ENCODE measurements at regions not wholly inside any gene's neighbourhood (a gene's known extent, or its start where the extent isn't known, plus 50 kb on each side); places are given as distances from the start of the nearest gene placed in this dataset.
"Not testable (repeated sequence)": the region's sequence is repeated elsewhere in the genome, so short reads cannot be mapped to it uniquely, and the experiment has no call there.

DNA sequence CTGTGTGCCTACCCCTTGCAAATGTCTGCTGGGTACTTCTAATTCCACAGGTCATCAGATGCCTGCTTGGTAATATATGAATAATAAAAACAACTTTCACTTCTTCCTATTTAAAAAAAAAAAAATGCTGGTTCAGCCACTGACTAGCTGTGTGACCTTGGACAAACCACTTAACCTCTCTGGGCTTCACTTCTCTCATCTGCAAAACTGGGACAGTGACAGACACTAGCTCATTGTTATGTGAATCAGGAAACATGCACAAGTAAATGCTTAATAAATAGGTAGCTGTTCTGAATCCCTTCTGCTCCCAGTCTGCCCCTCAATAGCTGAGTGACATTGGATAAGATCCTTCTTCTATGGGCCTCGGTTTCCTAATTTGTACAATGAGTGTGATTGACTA is 62.6 kb upstream of the HAND1 start:
- no peak overlapping the region for H3K4me3 ChIP-seq (ENCODE audit: low read depth, low read length)
- no peak for DNase-seq (ENCODE audit: low read depth)
- no peak for TF ChIP-seq CTCF (IDR thresholded peaks at IDR 0.05; ENCODE audit: control insufficient read depth, extremely low read depth, insufficient read depth)

- TF ChIP-seq CTCF (IDR thresholded peaks at IDR 0.05; ENCODE audit: control insufficient read depth, extremely low read depth, insufficient read depth) = no peak
- no peak for DNase-seq (ENCODE audit: low read depth)
- H3K4me3 ChIP-seq (ENCODE audit: low read depth, low read length) = no peak overlapping the region
Measured at GRCh38 chr5:154538492-154538891, 60.5 kb upstream of the HAND1 start.

GRCh38 chr5:154536439-154536838 is 58.4 kb upstream of the HAND1 start:
- not testable (repeated sequence) for DNase-seq (ENCODE audit: low read depth); H3K4me3 ChIP-seq (ENCODE audit: low read depth, low read length)

DNA sequence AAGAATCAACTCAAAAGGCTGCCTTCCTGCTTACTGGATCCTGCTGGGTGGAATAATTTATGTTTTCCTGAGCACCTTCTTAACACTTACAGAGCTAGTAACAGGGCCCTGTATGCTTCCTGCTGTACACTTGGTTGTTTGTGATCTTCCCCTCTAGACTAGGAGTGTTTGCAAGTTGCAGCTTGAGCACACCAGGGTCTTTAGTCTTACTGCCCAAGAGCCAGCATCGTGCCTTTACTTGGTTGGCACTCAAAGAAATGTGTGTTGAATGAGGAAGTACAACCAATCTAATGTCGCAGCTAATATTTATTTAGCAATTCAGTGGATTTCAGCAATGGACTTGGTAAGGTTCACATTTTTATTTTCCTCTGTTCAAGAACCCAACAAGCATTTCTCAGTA is 57.5 kb upstream of the HAND1 start:
- DNase-seq (ENCODE audit: low read depth) = no peak
- TF ChIP-seq CTCF (IDR thresholded peaks at IDR 0.05; ENCODE audit: control insufficient read depth, extremely low read depth, insufficient read depth) = no peak
- no peak overlapping the region for H3K4me3 ChIP-seq (ENCODE audit: low read depth, low read length)

DNA sequence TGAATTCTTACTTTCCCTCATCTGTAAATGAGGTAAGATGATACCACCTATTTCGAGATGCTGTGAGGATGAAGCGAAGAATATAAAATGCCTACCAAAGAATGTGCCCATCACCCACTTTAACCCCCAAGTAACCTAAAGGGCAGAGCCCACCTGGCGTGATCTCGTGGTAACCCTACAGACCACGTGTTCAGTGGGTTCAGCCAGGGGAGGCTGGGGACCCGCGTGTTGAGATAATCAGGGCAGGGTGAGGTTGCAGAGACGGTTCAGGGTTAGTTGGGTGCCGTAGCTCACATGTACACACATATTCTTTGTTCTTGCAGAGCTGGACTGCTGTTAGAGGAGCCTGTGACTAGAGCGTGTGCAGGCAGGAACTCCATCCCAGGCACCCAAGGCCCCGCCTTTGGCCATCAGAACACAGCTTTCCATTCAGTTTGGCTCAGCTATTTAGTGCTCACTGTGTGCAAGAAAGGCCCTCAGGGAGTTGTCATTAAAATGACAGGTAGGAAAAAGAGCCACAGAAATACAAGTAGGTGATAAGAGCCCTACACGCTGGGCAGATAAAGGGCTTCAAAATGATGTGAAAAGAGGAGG is 56.5 kb upstream of the HAND1 start:
- no peak overlapping the region for H3K4me3 ChIP-seq (ENCODE audit: low read depth, low read length)
- no peak for TF ChIP-seq CTCF (IDR thresholded peaks at IDR 0.05; ENCODE audit: control insufficient read depth, extremely low read depth, insufficient read depth)
- DNase-seq (ENCODE audit: low read depth) = no peak

DNA sequence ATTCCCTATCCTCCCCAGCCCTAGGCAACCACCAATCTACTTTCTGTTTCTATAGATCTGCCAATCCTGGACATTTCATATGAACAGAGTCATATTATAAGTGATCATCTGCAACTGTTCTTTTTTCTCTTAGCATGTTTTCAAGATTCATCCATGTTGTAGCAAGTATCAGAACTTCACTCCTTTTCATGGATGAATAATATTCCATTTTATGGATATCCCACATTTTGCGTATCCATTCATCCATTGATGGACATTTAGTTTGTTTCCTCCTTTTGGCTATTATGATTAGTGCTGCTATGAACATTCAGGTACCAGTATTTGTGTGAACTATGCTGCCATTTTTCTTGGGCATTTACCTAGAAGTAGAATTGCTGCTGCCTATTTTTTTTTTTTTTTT is 51.3 kb upstream of the HAND1 start:
- TF ChIP-seq CTCF (IDR thresholded peaks at IDR 0.05; ENCODE audit: control insufficient read depth, extremely low read depth, insufficient read depth) = no peak
- H3K4me3 ChIP-seq (ENCODE audit: low read depth, low read length) = no peak overlapping the region
- DNase-seq (ENCODE audit: low read depth) = no peak

DNA sequence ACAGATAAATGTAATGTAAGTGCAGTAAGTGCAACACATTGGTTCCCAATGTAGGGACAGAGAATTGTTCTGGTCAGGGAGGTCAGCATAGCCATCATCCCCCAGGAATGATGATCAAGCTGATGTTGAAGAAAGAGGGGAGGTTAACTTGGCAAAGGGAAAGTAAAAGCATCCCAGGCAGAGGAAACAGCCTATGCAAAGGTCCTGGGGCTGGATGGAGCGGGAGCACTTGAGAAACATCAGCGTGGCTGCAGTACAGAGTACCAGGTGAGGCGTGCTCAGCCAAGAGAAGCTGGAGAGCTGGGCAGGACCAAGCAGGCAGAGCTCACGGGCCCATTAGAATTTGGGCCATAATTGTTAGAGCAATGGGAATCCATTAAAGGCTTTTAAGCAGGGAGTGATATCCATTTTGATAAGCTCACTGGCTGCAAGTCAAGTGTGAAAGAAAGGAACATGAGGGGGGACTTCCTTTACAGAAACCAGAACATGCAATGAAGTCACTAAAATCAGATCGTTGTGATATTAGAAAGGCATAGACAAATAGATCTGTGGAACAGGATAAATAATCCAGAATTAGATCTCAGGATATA is 50.1 kb upstream of the HAND1 start:
- DNase-seq (ENCODE audit: low read depth) = no peak
- no peak for TF ChIP-seq CTCF (IDR thresholded peaks at IDR 0.05; ENCODE audit: control insufficient read depth, extremely low read depth, insufficient read depth)
- H3K4me3 ChIP-seq (ENCODE audit: low read depth, low read length) = no peak overlapping the region

All from LNCaP clone FGC (cell line).